ENCODE measurements at regions not wholly inside any gene's neighbourhood (a gene's known extent, or its start where the extent isn't known, plus 50 kb on each side); places are given as distances from the start of the nearest gene placed in this dataset.

DNA sequence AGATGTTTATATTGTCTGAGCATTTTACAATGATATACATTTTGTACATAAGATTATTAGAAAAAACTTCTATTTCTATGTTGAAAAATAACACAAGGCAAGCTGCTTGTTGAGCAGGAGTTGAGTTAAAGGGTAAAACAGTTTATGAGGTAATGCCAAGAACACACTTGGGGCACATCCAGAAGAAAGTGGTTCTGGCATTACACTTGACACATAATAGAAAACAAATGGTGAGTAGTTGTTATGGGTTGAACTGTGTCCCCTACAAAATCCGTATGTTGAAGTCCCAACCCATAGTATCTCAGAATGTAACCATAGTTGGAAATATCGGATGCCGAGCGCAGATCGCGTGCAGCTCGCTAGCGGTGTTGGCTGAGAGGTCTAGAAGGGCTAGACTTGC, 354.3 kb upstream of the GOT2 start:
- H3K9me3 ChIP-seq = peaks cover 65% of the 10 kb centered on the region
- no peak overlapping the region for H3K4me3 ChIP-seq
- TF ChIP-seq, protein P1, sequence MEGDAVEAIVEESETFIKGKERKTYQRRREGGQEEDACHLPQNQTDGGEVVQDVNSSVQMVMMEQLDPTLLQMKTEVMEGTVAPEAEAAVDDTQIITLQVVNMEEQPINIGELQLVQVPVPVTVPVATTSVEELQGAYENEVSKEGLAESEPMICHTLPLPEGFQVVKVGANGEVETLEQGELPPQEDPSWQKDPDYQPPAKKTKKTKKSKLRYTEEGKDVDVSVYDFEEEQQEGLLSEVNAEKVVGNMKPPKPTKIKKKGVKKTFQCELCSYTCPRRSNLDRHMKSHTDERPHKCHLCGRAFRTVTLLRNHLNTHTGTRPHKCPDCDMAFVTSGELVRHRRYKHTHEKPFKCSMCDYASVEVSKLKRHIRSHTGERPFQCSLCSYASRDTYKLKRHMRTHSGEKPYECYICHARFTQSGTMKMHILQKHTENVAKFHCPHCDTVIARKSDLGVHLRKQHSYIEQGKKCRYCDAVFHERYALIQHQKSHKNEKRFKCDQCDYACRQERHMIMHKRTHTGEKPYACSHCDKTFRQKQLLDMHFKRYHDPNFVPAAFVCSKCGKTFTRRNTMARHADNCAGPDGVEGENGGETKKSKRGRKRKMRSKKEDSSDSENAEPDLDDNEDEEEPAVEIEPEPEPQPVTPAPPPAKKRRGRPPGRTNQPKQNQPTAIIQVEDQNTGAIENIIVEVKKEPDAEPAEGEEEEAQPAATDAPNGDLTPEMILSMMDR (IDR thresholded peaks at IDR 0.05) = no peak
- intact Hi-C loops (cut with DNase I, micrococcal nuclease) = no loop called here
- no peak for DNase-seq
- no peaks in the 10 kb centered on the region for H3K36me3 ChIP-seq (ENCODE audit: low read depth)
- no peak for ATAC-seq
- H3K4me1 ChIP-seq (ENCODE audit: low read depth) = no peaks in the 10 kb centered on the region

DNA sequence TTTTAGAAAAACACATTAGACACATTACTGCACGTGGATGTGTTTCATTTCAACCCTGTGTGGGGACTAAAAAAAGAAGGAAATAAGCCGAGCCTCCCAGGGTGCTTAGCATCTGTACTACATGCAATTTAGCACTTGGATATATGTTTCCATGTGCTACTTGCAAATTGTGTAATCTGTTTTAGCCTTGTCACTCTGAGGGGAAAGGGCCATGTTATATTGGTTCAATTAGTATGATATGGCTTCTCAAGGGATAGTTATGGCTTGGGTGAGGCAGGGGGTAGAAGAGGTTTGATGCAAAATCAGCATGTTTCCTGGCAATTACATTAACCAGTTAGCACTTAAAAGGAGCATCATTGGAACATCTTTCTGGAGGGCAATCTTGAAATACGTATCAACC, 353.5 kb upstream of the GOT2 start:
- no peak overlapping the region for H3K4me3 ChIP-seq
- no peaks in the 10 kb centered on the region for H3K4me1 ChIP-seq (ENCODE audit: low read depth)
- H3K9me3 ChIP-seq = peaks cover 67% of the 10 kb centered on the region
- intact Hi-C loops (cut with DNase I, micrococcal nuclease) = no loop called here
- TF ChIP-seq, protein P1 (IDR thresholded peaks at IDR 0.05) = no peak
- H3K36me3 ChIP-seq (ENCODE audit: low read depth) = no peaks in the 10 kb centered on the region
- no peak for ATAC-seq
- no peak for DNase-seq

DNA sequence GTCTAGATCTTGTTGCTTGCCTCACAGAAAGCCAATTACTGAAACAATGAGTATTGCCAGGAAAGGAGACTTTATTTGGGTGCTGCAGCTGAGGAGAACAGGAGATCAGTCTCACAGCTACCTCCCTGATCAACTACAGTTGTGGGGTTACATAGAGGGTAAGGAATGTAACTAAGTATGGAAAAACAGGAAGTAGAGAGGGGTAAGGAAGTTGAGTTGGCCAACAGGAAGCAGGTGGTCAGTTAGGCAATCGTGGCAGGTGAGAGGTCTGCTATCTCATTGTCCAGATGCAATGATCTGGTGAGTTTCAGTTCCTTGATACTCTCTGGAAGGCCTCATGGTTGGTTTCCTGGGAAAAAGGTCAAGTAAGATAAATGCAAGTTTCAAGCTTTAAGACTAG, 333.1 kb upstream of the GOT2 start:
- Histone ChIP-seq H3K9me3 (peaks cover 49% of the 10 kb centered on the region), H3K4me1 (ENCODE audit: low read depth) (no peaks in the 10 kb centered on the region), H3K4me3 (no peak overlapping the region), H3K36me3 (ENCODE audit: low read depth) (no peaks in the 10 kb centered on the region)
- DNase-seq = peak in 1 of 3 donors; percentile 15
- no peak for ATAC-seq
- TF ChIP-seq, protein P1 (IDR thresholded peaks at IDR 0.05) = no peak
- intact Hi-C loops (cut with DNase I, micrococcal nuclease) = no loop called here

DNA sequence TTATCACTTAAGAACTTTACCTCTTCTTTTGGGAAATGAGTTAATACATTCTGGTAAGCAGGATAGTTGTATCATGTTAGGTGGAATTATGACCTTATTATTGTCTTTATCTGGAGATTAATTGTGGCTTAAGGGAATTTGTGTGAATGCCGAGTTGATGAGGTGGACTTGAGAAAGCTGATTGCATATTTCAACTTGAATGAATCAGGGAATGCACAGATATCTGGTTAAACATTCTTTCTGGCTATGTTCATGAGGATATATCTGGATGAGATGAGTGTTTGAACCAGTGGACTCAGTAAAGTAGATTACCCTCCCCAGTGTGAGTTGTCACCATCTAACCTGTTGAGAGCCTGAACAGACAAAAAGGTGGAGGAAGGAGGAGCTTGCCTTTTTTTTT, 326.1 kb upstream of the GOT2 start:
- DNase-seq = no peak
- no peaks in the 10 kb centered on the region for H3K4me1 ChIP-seq (ENCODE audit: low read depth)
- ATAC-seq = no peak
- TF ChIP-seq, protein P1 (IDR thresholded peaks at IDR 0.05) = no peak
- intact Hi-C loops (cut with DNase I, micrococcal nuclease) = no loop called here
- no peak overlapping the region for H3K4me3 ChIP-seq
- H3K36me3 ChIP-seq (ENCODE audit: low read depth) = no peaks in the 10 kb centered on the region
- peaks cover 37% of the 10 kb centered on the region for H3K9me3 ChIP-seq

DNA sequence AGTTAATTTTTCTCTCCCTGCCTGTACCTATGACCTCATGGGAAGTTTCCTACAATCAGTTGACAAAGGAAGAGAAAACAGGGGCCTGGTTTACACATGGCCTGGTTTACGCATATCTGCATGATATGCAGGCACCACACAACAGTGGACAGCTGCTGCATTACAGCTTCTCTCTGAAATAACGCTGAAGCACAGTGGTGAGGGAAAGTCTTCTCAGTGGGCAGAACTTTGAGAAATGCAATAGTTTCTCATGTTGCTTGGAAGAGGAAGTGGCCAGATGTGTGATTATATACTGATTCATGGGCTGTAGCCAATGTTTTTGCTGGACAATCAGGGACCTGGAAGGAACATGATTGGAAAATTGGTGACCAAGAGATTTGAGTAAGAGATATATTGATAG, 324.1 kb upstream of the GOT2 start:
- Histone ChIP-seq H3K4me1 (ENCODE audit: low read depth) (no peaks in the 10 kb centered on the region), H3K9me3 (peaks cover 39% of the 10 kb centered on the region), H3K36me3 (ENCODE audit: low read depth) (no peaks in the 10 kb centered on the region), H3K4me3 (no peak overlapping the region)
- DNase-seq = no peak
- ATAC-seq = no peak
- intact Hi-C loops (cut with DNase I, micrococcal nuclease) = no loop called here
- TF ChIP-seq, protein P1 (IDR thresholded peaks at IDR 0.05) = no peak

DNA sequence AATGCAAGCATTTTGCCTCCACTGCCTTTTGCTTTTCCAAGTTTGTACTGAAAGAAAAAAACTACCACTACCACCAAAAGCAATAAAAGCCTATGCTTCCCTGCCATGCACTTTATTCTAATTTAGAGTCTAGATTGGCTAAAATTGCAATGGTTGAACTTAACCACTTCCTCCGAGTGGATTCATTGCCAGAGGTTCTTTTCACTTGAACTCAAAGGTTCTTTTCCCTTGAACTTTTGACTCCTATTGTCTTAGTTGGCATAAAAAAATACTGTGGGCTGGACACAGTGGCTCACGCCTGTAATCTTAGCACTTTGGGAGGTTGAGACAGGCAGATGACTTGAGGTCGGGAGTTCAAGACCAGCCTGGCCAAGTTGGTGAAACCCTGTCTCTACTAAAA, 319.8 kb upstream of the GOT2 start:
- TF ChIP-seq, protein P1 (IDR thresholded peaks at IDR 0.05) = no peak
- ATAC-seq (no peak), DNase-seq (no peak)
- intact Hi-C loops (cut with DNase I, micrococcal nuclease) = no loop called here
- Histone ChIP-seq H3K36me3 (ENCODE audit: low read depth) (no peaks in the 10 kb centered on the region), H3K9me3 (peaks cover 49% of the 10 kb centered on the region), H3K4me1 (ENCODE audit: low read depth) (no peaks in the 10 kb centered on the region), H3K4me3 (no peak overlapping the region)

Measured in mucosa of descending colon (tissue), 3 donors.